H1 (cell line): ENCODE measurements at regions not wholly inside any gene's neighbourhood (a gene's known extent, or its start where the extent isn't known, plus 50 kb on each side); places are given as distances from the start of the nearest gene placed in this dataset.
A peak's percentile ranks its signal among the peaks of the same experiment; 100 is the strongest.

Experiments
- CTCF ChIA-PET: fragments of 300-600 bp; sonication (Branson Sonifier 250); formaldehyde crosslinking; loops from one replicate; lab custom pipeline; 2021; ENCODE audit not compliant: partially characterized antibody; lab: Charles Lee
- POLR2A ChIA-PET: fragments of 300-600 bp; sonication (Branson Sonifier 250); formaldehyde crosslinking; loops from one replicate; lab custom pipeline; 2021; ENCODE audit warnings: inconsistent platforms; ENCODE audit not compliant: partially characterized antibody; lab: Charles Lee
- DNase-seq, 2 experiments: peaks; one replicate each; pipeline versions ENCODE4 v3.0.0 to v3.0.0-alpha.2; 2010 to 2022; ENCODE audit warnings: low spot score in 2 of 2, low read depth in 1 of 2, mixed read lengths in 1 of 2
- FAIRE-seq: peaks from 2 replicates; lab custom pipeline; 2011; peaks lifted over from hg19 to GRCh38; lab: Jason Lieb, UNC
- H2AFZ ChIP-seq: 2 replicates; pipeline ENCODE4 v1.8.1; 2012; ENCODE audit warnings: low read length, inconsistent platforms
- H2AK5ac ChIP-seq: 2 replicates; pipeline ENCODE4 v1.6.1; 2013; ENCODE audit warnings: low read depth, low read length
- H2BK120ac ChIP-seq: replicated peaks from 2 replicates; pipeline ENCODE3; 2013; ENCODE audit warnings: low read depth, low read length, inconsistent platforms
- H2BK12ac ChIP-seq: 2 replicates; pipeline ENCODE4 v1.6.1; 2013; ENCODE audit warnings: low read depth, low read length
- H2BK15ac ChIP-seq: 2 replicates; pipeline ENCODE4 v1.6.1; 2013; ENCODE audit warnings: low read length
- H2BK20ac ChIP-seq: 2 replicates; pipeline ENCODE4 v1.6.1; 2013; ENCODE audit warnings: low read length
- H2BK5ac ChIP-seq: 2 replicates; pipeline ENCODE4 v1.6.1; 2013; ENCODE audit warnings: low read depth, low read length
- H3K14ac ChIP-seq: 2 replicates; pipeline ENCODE4 v1.6.1; 2013; ENCODE audit warnings: inconsistent platforms; ENCODE audit not compliant: insufficient read length
- H3K18ac ChIP-seq: 2 replicates; pipeline ENCODE4 v1.6.1; 2013; ENCODE audit warnings: low read length; ENCODE audit errors: extremely low read depth
- H3K23ac ChIP-seq: 2 replicates; pipeline ENCODE4 v1.6.1; 2013; ENCODE audit warnings: inconsistent platforms; ENCODE audit not compliant: insufficient read length
- H3K23me2 ChIP-seq: 2 replicates; pipeline ENCODE4 v1.6.1; 2013; ENCODE audit warnings: low read depth, low read length
- H3K27ac ChIP-seq: 2 replicates; pipeline ENCODE4 v1.6.1; 2011; ENCODE audit warnings: low read depth, low read length, inconsistent platforms
- H3K27me3 ChIP-seq, 4 experiments: replicated peaks in 1 of 4; 1 replicate in 1 of 4; 2 replicates in 3 of 4; pipeline versions ENCODE4 v1.6.1 to v1.8.1; 2011 to 2013; ENCODE audit warnings: low read length in 3 of 4, mild to moderate bottlenecking in 3 of 4, inconsistent platforms in 2 of 4, mixed read lengths in 2 of 4, moderate library complexity in 1 of 4; ENCODE audit not compliant: control insufficient read depth in 3 of 4, insufficient read depth in 3 of 4; ENCODE audit errors: extremely low read depth in 1 of 4
- H3K36me3 ChIP-seq, 4 experiments: 2 replicates each; pipeline versions ENCODE4 v1.6.1 to v1.8.1; 2011 to 2013; ENCODE audit warnings: mild to moderate bottlenecking in 4 of 4, low read length in 3 of 4, moderate library complexity in 2 of 4, control low read depth in 1 of 4, inconsistent platforms in 1 of 4; ENCODE audit not compliant: insufficient read depth in 4 of 4, control insufficient read depth in 2 of 4
- H3K4ac ChIP-seq: replicated peaks from 2 replicates; pipeline ENCODE3; 2013; ENCODE audit warnings: low read length, low read depth, mixed read lengths, inconsistent platforms; ENCODE audit not compliant: insufficient read length
- H3K4me1 ChIP-seq, 4 experiments: replicated peaks in 1 of 4; 1 replicate in 1 of 4; 2 replicates in 3 of 4; pipeline versions ENCODE4 v1.6.1 to v1.8.1; 2011 to 2013; ENCODE audit warnings: low read length in 3 of 4, inconsistent platforms in 2 of 4, mixed read lengths in 1 of 4; ENCODE audit not compliant: insufficient read depth in 4 of 4, control insufficient read depth in 3 of 4
- H3K4me2 ChIP-seq, 2 experiments: 2 replicates each; pipeline versions ENCODE4 v1.6.1 to v1.8.1; 2011 to 2013; ENCODE audit warnings: low read depth in 2 of 2, low read length in 2 of 2, control low read depth in 1 of 2, inconsistent platforms in 1 of 2, mild to moderate bottlenecking in 1 of 2; ENCODE audit not compliant: insufficient read depth in 1 of 2
- H3K4me3 ChIP-seq, 4 experiments: fragments of 200-600, 300-600 bp in 1 of 4; sonication (generic), shearing (Covaris generic), sonication (Bioruptor Twin) in 1 of 4; 2 replicates each; pipeline versions ENCODE4 v1.5.1 to v1.8.1; 2011 to 2016; ENCODE audit warnings: low read length in 4 of 4, low read depth in 3 of 4, control low read depth in 2 of 4, inconsistent platforms in 2 of 4, mild to moderate bottlenecking in 2 of 4, mixed read lengths in 1 of 4, moderate library complexity in 1 of 4; ENCODE audit not compliant: insufficient read depth in 2 of 4; ENCODE audit errors: extremely low read depth in 1 of 4
- H3K56ac ChIP-seq: replicated peaks from 2 replicates; pipeline ENCODE3; 2013; ENCODE audit warnings: low read depth, mild to moderate bottlenecking, mixed read lengths, low read length, inconsistent platforms; ENCODE audit not compliant: insufficient read length
- H3K79me1 ChIP-seq: 2 replicates; pipeline ENCODE4 v1.6.1; 2013; ENCODE audit warnings: low read depth, low read length, control low read depth
- H3K79me2 ChIP-seq, 2 experiments: 2 replicates each; pipeline versions ENCODE4 v1.6.1 to v1.8.1; 2012 to 2013; ENCODE audit warnings: low read length in 2 of 2, mild to moderate bottlenecking in 2 of 2, inconsistent platforms in 1 of 2; ENCODE audit not compliant: insufficient read depth in 2 of 2, control insufficient read depth in 1 of 2
- H3K9ac ChIP-seq, 4 experiments: replicated peaks in 1 of 4; 1 replicate in 1 of 4; 2 replicates in 3 of 4; pipeline versions ENCODE4 v1.6.1 to v1.8.1; 2011 to 2013; ENCODE audit warnings: low read depth in 3 of 4, low read length in 3 of 4, control low read depth in 2 of 4, mild to moderate bottlenecking in 2 of 4, moderate library complexity in 2 of 4, inconsistent platforms in 1 of 4; ENCODE audit errors: extremely low read depth in 1 of 4
- H3K9me3 ChIP-seq, 2 experiments: 2 replicates each; pipeline versions ENCODE4 v1.6.1 to v1.8.1; 2012 to 2013; ENCODE audit warnings: mild to moderate bottlenecking in 2 of 2, moderate library complexity in 2 of 2, control low read depth in 1 of 2, inconsistent platforms in 1 of 2, low read depth in 1 of 2, low read length in 1 of 2, mixed read lengths in 1 of 2; ENCODE audit not compliant: insufficient read depth in 2 of 2
- H4K20me1 ChIP-seq, 2 experiments: replicated peaks in 1 of 2; 2 replicates each; pipeline versions ENCODE3 to v1.8.1; 2011 to 2013; ENCODE audit warnings: inconsistent platforms in 2 of 2, low read length in 2 of 2, mild to moderate bottlenecking in 1 of 2; ENCODE audit not compliant: insufficient read depth in 2 of 2, control insufficient read depth in 1 of 2
- H4K5ac ChIP-seq: 2 replicates; pipeline ENCODE4 v1.6.1; 2013; ENCODE audit warnings: low read length, low read depth, mixed read lengths, inconsistent platforms; ENCODE audit not compliant: insufficient read length
- H4K8ac ChIP-seq: 2 replicates; pipeline ENCODE4 v1.8.0; 2013; ENCODE audit warnings: mild to moderate bottlenecking, moderate library complexity, low read length, inconsistent platforms; ENCODE audit not compliant: insufficient read depth; ENCODE audit errors: extremely low read depth
- H4K91ac ChIP-seq: replicated peaks from 2 replicates; pipeline ENCODE3; 2013; ENCODE audit warnings: low read length, mixed read lengths, inconsistent platforms; ENCODE audit not compliant: insufficient read length
- ASH2L ChIP-seq: fragments of 200-600, 300-600 bp; sonication (generic); IDR thresholded peaks from one replicate; pipeline ENCODE4 v1.7.1; 2017; ENCODE audit warnings: low read length
- BRCA1 ChIP-seq: IDR thresholded peaks from 2 replicates; pipeline ENCODE4 v1.6.1; 2012; ENCODE audit warnings: low read depth, low read length, improper control_type of control experiment
- GTF2F1 ChIP-seq: IDR thresholded peaks from 2 replicates; pipeline ENCODE4 v1.6.1; 2012; ENCODE audit warnings: low read depth, low read length, improper control_type of control experiment, borderline replicate concordance
- KDM4A ChIP-seq: IDR thresholded peaks from one replicate; pipeline ENCODE4 v1.7.1; 2012; ENCODE audit warnings: low read depth, mild to moderate bottlenecking, moderate library complexity, low read length, inconsistent platforms; ENCODE audit not compliant: severe bottlenecking
- POLR2A ChIP-seq, 2 experiments: IDR thresholded peaks; 1 replicate in 1 of 2; 2 replicates in 1 of 2; pipeline ENCODE4 v1.6.1; 2011; ENCODE audit warnings: low read depth in 2 of 2, low read length in 2 of 2, mild to moderate bottlenecking in 2 of 2; ENCODE audit errors: control extremely low read depth in 1 of 2
- POLR2AphosphoS5 ChIP-seq: IDR thresholded peaks from 2 replicates; pipeline ENCODE4 v1.6.1; 2011; ENCODE audit warnings: low read depth, low read length
- TAF7 ChIP-seq: optimal IDR thresholded peaks from 2 replicates; pipeline ENCODE3; 2011; ENCODE audit warnings: low read depth, mild to moderate bottlenecking, inconsistent platforms, low read length, moderate library complexity, borderline replicate concordance
- TBP ChIP-seq: IDR thresholded peaks from 2 replicates; pipeline ENCODE4 v1.6.1; 2011; ENCODE audit warnings: low read depth, low read length, improper control_type of control experiment
- WGBS, 2 experiments: shearing (Covaris generic) in 1 of 2; methylation state at CpG; one replicate each; pipeline versions ENCODE4 v1.1.6 to v1.1.7; 2013 to 2015; ENCODE audit warnings: low lambda C conversion rate in 2 of 2, mixed read lengths in 2 of 2, inconsistent platforms in 1 of 2, low coverage in 1 of 2, missing lambda C conversion rate in 1 of 2; ENCODE audit not compliant: insufficient replicate concordance in 2 of 2, insufficient coverage in 1 of 2, insufficient read length in 1 of 2; ENCODE audit errors: extremely low coverage in 1 of 2, missing lambda C conversion rate in 1 of 2; 5-methylcytosine and 5-hydroxymethylcytosine counted together
- TF ChIP-seq, protein P1 (sequence below): IDR thresholded peaks from 2 replicates; pipeline ENCODE4 v1.6.1; 2011; ENCODE audit warnings: low read length, improper control_type of control experiment

DNA sequence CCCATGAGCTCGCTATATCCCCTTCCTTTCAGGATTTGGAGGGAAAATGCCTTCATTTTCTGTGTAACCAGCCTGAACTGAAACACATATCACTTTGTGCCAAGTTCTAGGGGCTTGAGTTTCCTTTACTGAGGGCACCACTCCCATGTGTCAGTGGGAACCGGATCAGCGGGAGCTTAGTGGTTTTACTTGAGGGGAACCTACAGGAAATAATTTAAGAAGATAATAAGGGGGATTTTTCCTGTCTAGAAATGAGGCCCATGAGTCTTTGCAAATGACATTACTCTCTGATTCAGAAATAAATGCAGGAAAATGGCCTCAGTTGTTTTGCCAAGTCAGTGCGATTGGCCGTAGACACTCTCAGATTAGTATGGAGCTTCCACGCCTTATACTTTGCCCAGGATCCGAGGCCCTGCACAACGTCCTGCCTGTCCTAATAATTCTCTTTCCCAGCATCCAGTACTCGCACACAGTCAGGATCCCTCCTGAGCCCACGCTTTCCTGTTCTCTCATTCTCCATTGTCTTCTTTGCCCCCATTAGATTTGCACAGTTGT is 86.4 kb upstream of the LYZL1 start:
- Histone ChIP-seq H4K91ac (no peak overlapping the region), H3K4me3 (no peak overlapping the region), H3K56ac (no peak overlapping the region), H3K4me2 (no peak overlapping the region), H3K36me3 (no peaks in the 10 kb centered on the region), H4K20me1 (no peaks in the 10 kb centered on the region), H3K4ac (no peak overlapping the region), H3K27ac (no peak overlapping the region), H4K5ac (no peak overlapping the region), H4K8ac (no peak overlapping the region), H2BK12ac (0 out of 2 replicates have a peak overlapping the region, but pooled peaks have one; percentile 50), H3K23ac (no peak overlapping the region), H3K9me3 (no peaks in the 10 kb centered on the region), H2BK120ac (no peak overlapping the region), H3K23me2 (no peaks in the 10 kb centered on the region), H3K14ac (no peak overlapping the region), H3K9ac (no peak overlapping the region), H2BK5ac (no peak overlapping the region), H3K79me1 (no peaks in the 10 kb centered on the region), H2AFZ (peak overlapping the region; percentile 37; the same call in 1 of the 2 replicates), H3K4me1 (peaks cover 3 to 11% (median 8%) of the 10 kb centered on the region in 4 experiments; a peak in 5 of 7 replicates), H3K18ac (no peak overlapping the region), H2AK5ac (no peak overlapping the region), H3K27me3 (no peaks in the 10 kb centered on the region), H2BK20ac (peak overlapping the region; percentile 57; the same call in 1 of the 2 replicates), H3K79me2 (no peaks in the 10 kb centered on the region), H2BK15ac (peak overlapping the region; percentile 54; the same call in 1 of the 2 replicates)
- CTCF ChIA-PET, result interaction anchor here (0.6 to 1.4 kb wide), 4 partner anchors 45 to 748 kb away, joined by 3 to 4 read pairs (median 4); no protein-coding TSS in a partner anchor
- 88% methylated on average over 10 of the region's 10 CpGs; no CpG with 5 or more reads in 1 of the 2 experiments for whole genome bisulfite sequencing, 2 experiments
- FAIRE-seq, result no peak
- no peak for TF ChIP-seq TBP
- no peak for TF ChIP-seq ASH2L
- TF ChIP-seq TAF7, result no peak
- TF ChIP-seq, protein P1, sequence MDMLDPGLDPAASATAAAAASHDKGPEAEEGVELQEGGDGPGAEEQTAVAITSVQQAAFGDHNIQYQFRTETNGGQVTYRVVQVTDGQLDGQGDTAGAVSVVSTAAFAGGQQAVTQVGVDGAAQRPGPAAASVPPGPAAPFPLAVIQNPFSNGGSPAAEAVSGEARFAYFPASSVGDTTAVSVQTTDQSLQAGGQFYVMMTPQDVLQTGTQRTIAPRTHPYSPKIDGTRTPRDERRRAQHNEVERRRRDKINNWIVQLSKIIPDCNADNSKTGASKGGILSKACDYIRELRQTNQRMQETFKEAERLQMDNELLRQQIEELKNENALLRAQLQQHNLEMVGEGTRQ, result no peak
- no peak for TF ChIP-seq BRCA1
- TF ChIP-seq POLR2AphosphoS5, result no peak
- TF ChIP-seq POLR2A (IDR thresholded peaks at IDR 0.05; ENCODE audit: control extremely low read depth in 1 of 2, low read depth in 2 of 2, low read length in 2 of 2), result no peak
- no peak for TF ChIP-seq GTF2F1
- TF ChIP-seq KDM4A, result no peak
- POLR2A ChIA-PET, result no interaction called here
- DNase-seq, result no peak
